ENCODE measurements at regions not wholly inside any gene's neighbourhood (a gene's known extent, or its start where the extent isn't known, plus 50 kb on each side); places are given as distances from the start of the nearest gene placed in this dataset.

- peak; percentile 91 for DNase-seq
Measured at GRCh38 chr18:39938676-39939608, 2016.1 kb upstream of the PIK3C3 start.

DNA sequence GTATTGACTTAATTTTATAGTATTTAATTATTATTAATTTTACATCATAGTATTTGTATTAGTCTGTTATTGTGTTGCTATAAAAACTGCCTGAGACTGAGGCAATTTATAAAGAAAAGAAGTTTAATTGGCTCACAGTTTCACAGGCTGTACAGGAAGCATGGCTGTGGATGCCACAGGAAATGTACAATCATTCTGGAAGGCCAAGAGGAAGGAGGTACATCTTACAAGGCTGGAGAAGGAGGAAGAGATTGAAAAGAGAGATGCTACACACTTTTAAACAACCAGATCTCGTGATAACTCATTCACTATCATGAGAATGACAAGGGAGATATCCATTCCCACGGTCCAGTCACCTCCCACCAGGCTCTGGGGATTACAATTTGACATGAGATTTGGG, 2019.4 kb upstream of the PIK3C3 start:
- no peak for DNase-seq

- DNase-seq = no peak
Measured at GRCh38 chr18:39918847-39919246, 2036.2 kb upstream of the PIK3C3 start.

GRCh38 chr18:39913672-39914366, 2041.2 kb upstream of the PIK3C3 start:
- no peak for DNase-seq

DNA sequence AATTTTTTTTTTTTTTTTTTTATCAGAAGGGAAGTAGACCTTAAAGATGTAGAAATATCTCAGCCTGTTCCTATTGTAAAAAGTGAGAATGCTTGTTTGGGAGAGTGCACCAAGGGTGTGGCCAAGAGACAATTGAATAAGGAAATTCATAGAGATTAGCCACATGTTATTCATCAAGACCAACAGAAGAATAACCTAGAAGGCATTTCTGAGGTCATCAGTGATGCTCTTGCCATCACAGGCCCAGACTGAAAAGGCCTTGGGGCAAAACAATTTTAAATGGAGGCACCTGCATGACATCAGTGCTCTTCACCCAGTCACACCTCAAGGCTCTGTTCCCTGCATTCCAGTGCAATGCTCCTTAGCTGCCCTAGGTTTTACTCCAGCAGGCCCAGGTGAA, 2043.3 kb upstream of the PIK3C3 start:
- no peak for DNase-seq

- DNase-seq = no peak
Measured at GRCh38 chr18:39909706-39910105, 2045.3 kb upstream of the PIK3C3 start.

GRCh38 chr18:39886136-39886535, 2068.9 kb upstream of the PIK3C3 start:
- DNase-seq = no peak

- DNase-seq = no peak
Measured at GRCh38 chr18:39872651-39873050, 2082.4 kb upstream of the PIK3C3 start.

DNA sequence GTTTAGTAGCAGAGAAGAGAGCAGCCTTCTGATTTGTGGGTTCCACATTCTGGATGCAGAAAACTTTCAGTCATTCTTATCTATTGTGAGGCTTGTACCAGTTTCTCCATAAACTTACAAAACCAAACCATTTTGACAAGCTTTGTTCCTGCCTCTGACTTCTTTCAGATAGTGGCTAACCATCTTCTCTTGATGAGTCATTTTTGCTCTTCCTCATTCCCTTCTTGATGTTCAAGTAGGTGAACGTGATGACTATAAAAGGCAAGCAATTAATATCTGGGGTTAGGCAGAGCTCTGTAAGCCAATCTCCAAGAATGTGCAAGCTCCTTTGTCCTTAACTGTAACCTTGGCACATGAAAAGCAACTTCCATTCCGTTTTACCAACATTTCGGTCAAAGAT, 2083.1 kb upstream of the PIK3C3 start:
- DNase-seq = no peak

- DNase-seq = no peak
Measured at GRCh38 chr18:39870591-39870990, 2084.4 kb upstream of the PIK3C3 start.

GRCh38 chr18:39863916-39864315, 2091.1 kb upstream of the PIK3C3 start:
- DNase-seq = no peak

- DNase-seq = no peak
Measured at GRCh38 chr18:39862341-39862740, 2092.7 kb upstream of the PIK3C3 start.

DNA sequence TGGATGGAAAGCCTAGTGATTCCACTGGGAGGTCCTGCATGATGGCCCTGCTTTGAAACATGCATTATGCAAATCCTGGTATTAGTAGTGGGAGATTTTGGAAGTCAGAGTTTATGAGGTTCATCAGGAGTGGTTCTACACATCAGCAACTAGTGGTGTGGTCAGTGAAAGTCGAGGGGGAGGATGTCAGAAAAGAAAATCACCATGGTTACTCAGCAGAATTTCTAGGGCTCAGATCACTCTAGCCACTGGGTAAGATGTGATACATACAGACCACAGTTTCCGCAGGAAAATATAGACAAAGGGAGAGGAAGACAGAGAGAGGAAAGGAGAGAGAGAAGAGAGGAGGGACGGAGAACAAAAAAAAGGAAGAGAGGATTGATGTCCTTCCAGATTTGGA, 2100.7 kb upstream of the PIK3C3 start:
- DNase-seq = no peak

DNA sequence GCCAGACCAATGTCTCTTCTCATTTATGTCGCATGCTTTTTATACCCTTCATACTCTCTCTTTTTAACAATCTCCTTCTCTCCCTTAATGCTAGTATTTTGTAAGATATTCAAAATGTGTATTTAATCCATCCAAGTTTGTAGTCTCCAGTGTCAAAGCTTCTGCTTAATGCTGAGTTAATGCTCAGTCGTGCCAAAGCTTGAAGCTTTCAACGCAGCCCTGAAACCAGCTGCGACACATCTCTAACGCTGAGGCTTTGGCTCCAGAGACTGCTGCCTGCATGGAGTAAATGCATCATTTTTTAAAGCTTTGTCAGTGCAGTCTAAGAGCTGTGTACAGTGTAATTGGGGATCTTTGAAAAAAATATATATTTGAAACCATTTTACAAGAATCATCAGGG, 2108.8 kb upstream of the PIK3C3 start:
- no peak for DNase-seq

- no peak for DNase-seq
Measured at GRCh38 chr18:39845631-39846030, 2109.4 kb upstream of the PIK3C3 start.

GRCh38 chr18:39845106-39845505, 2109.9 kb upstream of the PIK3C3 start:
- no peak for DNase-seq

GRCh38 chr18:39843546-39843945, 2111.5 kb upstream of the PIK3C3 start:
- no peak for DNase-seq

- no peak for DNase-seq
Measured at GRCh38 chr18:39842366-39842914, 2112.6 kb upstream of the PIK3C3 start.

DNA sequence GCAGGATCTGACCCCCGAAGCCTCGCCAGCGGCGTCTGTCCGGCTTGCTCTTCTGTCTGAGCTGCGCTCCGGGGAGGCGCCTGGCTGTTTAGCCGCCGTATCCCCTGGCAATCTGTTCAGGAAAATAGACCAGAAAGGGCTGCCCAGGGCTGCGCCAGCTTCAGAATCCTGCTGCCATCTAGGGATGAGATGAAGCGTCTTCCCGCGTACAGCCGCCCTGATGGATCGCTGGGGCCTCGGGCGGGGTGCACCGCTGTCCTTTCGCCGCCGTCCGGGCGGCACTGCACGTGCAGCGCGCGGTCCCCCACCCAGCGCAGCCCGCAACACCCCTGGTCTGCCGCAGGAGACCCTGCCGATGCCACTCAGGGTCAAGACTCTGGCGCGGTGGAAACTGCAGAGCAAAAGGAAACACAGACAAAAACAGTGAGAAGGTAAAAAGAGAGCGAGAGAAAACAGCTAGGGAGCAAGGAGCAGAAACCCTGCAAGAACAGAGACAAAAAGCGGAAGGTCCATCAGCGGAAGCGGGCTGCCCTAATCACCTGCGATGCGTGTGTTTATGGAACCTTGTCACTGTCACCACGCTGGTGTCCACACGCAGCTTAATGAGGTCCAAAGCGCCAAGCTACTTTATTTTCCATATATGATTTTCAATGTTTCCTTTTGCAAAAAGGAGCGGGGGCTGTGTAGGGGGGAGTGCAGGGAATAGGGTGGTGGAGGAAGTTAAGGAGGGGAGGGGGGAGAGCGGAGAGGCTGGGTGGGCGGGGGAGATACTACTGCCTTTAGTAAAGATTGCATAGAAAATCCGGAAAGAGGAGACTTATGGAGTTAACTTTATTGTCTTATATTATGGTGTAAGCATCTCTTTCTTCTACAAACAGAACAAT, 2113.3 kb upstream of the PIK3C3 start:
- peak; percentile 52 for DNase-seq

GRCh38 chr18:39840856-39841481, 2114.1 kb upstream of the PIK3C3 start:
- no peak for DNase-seq

- no peak for DNase-seq
Measured at GRCh38 chr18:39840406-39840805, 2114.6 kb upstream of the PIK3C3 start.

DNA sequence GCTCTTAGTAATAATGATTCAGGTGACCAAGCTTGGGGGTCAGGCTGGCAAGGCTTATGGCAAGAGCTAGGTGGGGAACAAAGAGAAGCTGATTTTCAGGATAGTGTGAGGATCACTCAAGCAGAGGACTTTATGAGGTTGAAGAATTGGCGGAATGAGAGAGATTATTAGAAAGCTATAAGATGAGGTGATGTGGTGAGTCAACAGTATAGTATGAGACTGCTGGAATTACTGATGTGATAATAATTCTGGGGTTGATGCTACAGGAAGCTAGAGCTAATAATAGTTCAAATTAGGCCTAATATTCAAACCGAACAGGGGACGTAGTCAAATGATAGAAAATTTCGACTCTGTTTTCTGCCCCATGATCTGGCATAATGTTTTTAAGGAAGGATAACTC, 2115.3 kb upstream of the PIK3C3 start:
- DNase-seq = no peak
